ENCODE measurements at regions not wholly inside any gene's neighbourhood (a gene's known extent, or its start where the extent isn't known, plus 50 kb on each side); places are given as distances from the start of the nearest gene placed in this dataset.

- H3K27me3 ChIP-seq (ENCODE audit: control insufficient read depth, insufficient read depth, low read length) = no peaks in the 10 kb centered on the region
- DNase-seq = no peak
- H3K36me3 ChIP-seq (replicated peaks; ENCODE audit: control insufficient read depth, insufficient read depth, low read length) = no peaks in the 10 kb centered on the region
- no peak overlapping the region for H3K4me3 ChIP-seq (ENCODE audit: insufficient read depth, low read depth, low read length)
These were observed 957.1 kb downstream of the PCDH18 start for GRCh38 chr4:136575146-136575545.

DNA sequence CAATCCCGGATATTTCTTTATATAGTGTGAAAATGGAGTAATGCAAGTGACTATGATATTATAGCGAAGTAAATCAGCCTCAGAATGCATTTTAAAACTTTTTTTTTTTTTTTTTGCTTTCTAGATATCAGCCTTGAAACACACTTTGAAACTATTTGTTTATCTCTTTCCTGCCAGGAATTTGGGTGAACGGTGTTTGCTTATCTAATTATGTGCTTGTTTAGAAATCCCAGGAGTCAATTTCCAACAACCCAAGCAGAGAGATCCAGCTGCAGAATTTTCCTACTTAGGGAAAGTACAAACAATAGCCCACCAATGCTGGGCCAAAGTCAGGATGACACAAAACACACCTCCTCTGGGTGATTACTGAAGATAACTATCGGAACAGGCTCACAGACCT is 958.8 kb downstream of the PCDH18 start:
- no peak for DNase-seq
- Histone ChIP-seq H3K4me3 (ENCODE audit: insufficient read depth, low read depth, low read length) (no peak overlapping the region), H3K27me3 (ENCODE audit: control insufficient read depth, insufficient read depth, low read length) (no peaks in the 10 kb centered on the region), H3K36me3 (replicated peaks; ENCODE audit: control insufficient read depth, insufficient read depth, low read length) (no peaks in the 10 kb centered on the region)

- H3K36me3 ChIP-seq (replicated peaks; ENCODE audit: control insufficient read depth, insufficient read depth, low read length) = no peaks in the 10 kb centered on the region
- no peak overlapping the region for H3K4me3 ChIP-seq (ENCODE audit: insufficient read depth, low read depth, low read length)
- H3K27me3 ChIP-seq (ENCODE audit: control insufficient read depth, insufficient read depth, low read length) = no peaks in the 10 kb centered on the region
- DNase-seq = no peak
These were observed 961.0 kb downstream of the PCDH18 start for GRCh38 chr4:136571315-136571714.

DNA sequence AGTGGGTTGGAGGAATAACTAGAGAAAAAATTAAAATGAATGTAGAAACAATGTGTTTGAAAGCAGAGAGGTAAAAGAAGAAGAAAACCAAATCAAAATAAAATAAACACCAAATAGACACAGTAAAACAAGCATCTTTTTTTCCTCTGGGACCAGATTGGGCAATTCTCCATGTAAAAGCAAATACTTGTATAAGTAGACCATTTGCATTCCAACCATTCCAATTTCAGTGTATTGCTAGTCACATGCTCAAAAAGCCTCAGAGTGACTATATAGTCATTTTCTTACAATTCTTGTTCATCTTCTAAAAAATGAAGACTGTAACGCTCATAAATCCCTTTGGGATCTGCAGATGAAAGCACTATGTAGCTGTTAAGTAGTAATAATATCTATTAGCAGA is 969.5 kb downstream of the PCDH18 start:
- Histone ChIP-seq H3K27me3 (ENCODE audit: control insufficient read depth, insufficient read depth, low read length) (no peaks in the 10 kb centered on the region), H3K4me3 (ENCODE audit: insufficient read depth, low read depth, low read length) (no peak overlapping the region), H3K36me3 (replicated peaks; ENCODE audit: control insufficient read depth, insufficient read depth, low read length) (no peaks in the 10 kb centered on the region)
- no peak for DNase-seq

GRCh38 chr4:136558940-136559494 is 973.3 kb downstream of the PCDH18 start:
- Histone ChIP-seq H3K36me3 (replicated peaks; ENCODE audit: control insufficient read depth, insufficient read depth, low read length) (no peaks in the 10 kb centered on the region), H3K4me3 (ENCODE audit: insufficient read depth, low read depth, low read length) (no peak overlapping the region)

DNA sequence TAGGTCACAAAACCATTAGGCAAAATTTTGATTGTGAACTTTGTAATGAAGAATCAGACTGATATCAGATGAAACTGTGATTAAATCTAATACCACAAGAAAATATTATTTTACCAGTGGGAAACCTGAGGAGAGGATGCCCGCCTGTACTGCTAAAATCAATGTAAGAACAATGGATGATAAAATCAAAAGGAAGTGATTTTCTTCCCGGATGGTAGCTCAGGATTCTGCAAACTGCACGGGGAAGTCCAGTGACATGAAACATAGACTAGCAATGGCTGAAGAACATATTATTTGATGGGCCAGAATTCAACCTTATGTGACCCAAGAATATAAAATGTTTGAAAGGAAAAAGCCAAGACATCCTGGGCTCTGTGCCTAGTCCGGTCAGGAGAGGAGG is 974.9 kb downstream of the PCDH18 start:
- Histone ChIP-seq H3K36me3 (replicated peaks; ENCODE audit: control insufficient read depth, insufficient read depth, low read length) (no peaks in the 10 kb centered on the region), H3K4me3 (ENCODE audit: insufficient read depth, low read depth, low read length) (no peak overlapping the region), H3K27me3 (ENCODE audit: control insufficient read depth, insufficient read depth, low read length) (no peaks in the 10 kb centered on the region)
- DNase-seq = no peak

More at GRCh38 chr4:136558940-136559494, 973.3 kb downstream of the PCDH18 start:
- no peaks in the 10 kb centered on the region for H3K27me3 ChIP-seq (ENCODE audit: control insufficient read depth, insufficient read depth, low read length)
- no peak for DNase-seq

DNA sequence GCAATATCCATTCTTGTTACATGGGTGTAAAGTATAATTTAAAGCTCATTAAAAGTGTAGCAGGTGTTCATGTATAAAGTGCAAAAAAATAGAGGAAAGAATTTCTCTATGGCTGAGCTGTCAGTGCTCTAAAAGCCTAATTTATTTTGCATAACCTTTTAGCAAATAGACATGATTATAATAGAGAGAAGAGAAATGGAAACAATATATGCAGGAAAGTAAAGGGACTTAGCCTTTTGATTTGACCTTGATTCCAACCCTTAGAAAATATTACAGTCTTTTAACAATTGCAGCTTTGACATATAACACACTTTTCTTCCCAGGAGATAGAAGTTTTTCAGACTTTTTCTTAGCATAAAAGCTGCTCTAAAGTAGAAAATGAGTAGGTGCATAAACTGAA is 978.3 kb downstream of the PCDH18 start:
- no peak for DNase-seq
- Histone ChIP-seq H3K36me3 (replicated peaks; ENCODE audit: control insufficient read depth, insufficient read depth, low read length) (no peaks in the 10 kb centered on the region), H3K27me3 (ENCODE audit: control insufficient read depth, insufficient read depth, low read length) (no peaks in the 10 kb centered on the region), H3K4me3 (ENCODE audit: insufficient read depth, low read depth, low read length) (no peak overlapping the region)

DNA sequence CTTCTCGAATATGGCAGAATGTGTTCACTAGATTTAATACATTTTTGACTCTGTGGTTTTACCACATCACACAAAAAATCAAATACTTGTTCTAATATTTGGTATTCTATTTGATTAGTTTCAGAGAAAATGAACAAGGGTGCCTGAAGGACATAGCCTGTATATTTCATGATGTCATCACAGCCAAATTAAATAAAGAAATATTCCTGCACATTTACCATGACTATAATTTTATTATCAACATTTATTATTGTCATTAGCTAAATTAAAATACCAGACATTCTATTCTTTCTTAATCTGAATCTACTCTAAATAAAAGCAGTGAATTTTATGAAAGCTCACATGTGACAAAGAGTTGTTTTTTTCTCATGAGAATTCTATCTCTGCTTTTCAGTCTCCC is 980.5 kb downstream of the PCDH18 start:
- no peak overlapping the region for H3K4me3 ChIP-seq (ENCODE audit: insufficient read depth, low read depth, low read length)
- no peak for DNase-seq
- no peaks in the 10 kb centered on the region for H3K36me3 ChIP-seq (replicated peaks; ENCODE audit: control insufficient read depth, insufficient read depth, low read length)
- H3K27me3 ChIP-seq (ENCODE audit: control insufficient read depth, insufficient read depth, low read length) = peaks cover 2% of the 10 kb centered on the region; the same call in 1 of the 2 replicates

DNA sequence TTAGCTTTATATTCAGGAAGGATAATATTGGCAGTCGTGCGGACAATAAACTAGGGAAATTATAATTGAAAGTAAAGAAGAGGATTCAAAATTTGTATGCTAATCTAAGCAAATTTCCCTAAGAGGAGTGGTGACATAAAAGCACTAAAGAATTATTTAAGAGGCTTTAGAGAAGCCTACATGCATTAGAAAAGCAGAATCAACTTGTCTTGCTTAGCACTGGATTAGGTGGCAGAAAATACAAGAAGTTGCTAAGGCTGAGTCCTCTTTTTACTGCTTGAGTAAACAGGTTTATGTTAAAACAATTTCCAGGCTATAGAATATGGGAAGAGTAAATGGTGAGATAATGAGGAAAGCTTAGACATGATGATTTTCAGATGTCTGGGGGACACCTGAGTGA is 991.5 kb downstream of the PCDH18 start:
- Histone ChIP-seq H3K27me3 (ENCODE audit: control insufficient read depth, insufficient read depth, low read length) (peaks cover 6% of the 10 kb centered on the region; the same call in 1 of the 2 replicates), H3K4me3 (ENCODE audit: insufficient read depth, low read depth, low read length) (no peak overlapping the region), H3K36me3 (replicated peaks; ENCODE audit: control insufficient read depth, insufficient read depth, low read length) (no peaks in the 10 kb centered on the region)
- DNase-seq = no peak

- no peaks in the 10 kb centered on the region for H3K27me3 ChIP-seq (ENCODE audit: control insufficient read depth, insufficient read depth, low read length)
- DNase-seq = no peak
- no peaks in the 10 kb centered on the region for H3K36me3 ChIP-seq (replicated peaks; ENCODE audit: control insufficient read depth, insufficient read depth, low read length)
- H3K4me3 ChIP-seq (ENCODE audit: insufficient read depth, low read depth, low read length) = no peak overlapping the region
These were observed 1004.2 kb downstream of the PCDH18 start for GRCh38 chr4:136528131-136528530.

- H3K27me3 ChIP-seq (ENCODE audit: control insufficient read depth, insufficient read depth, low read length) = no peaks in the 10 kb centered on the region
- no peak overlapping the region for H3K4me3 ChIP-seq (ENCODE audit: insufficient read depth, low read depth, low read length)
- DNase-seq = no peak
These were observed 1005.8 kb downstream of the PCDH18 start for GRCh38 chr4:136526517-136526916.

GRCh38 chr4:136524039-136524438 is 1008.3 kb downstream of the PCDH18 start:
- no peak for DNase-seq
- H3K27me3 ChIP-seq (ENCODE audit: control insufficient read depth, insufficient read depth, low read length) = no peaks in the 10 kb centered on the region
- no peaks in the 10 kb centered on the region for H3K36me3 ChIP-seq (replicated peaks; ENCODE audit: control insufficient read depth, insufficient read depth, low read length)
- no peak overlapping the region for H3K4me3 ChIP-seq (ENCODE audit: insufficient read depth, low read depth, low read length)

More at GRCh38 chr4:136526517-136526916, 1005.8 kb downstream of the PCDH18 start:
- H3K36me3 ChIP-seq (replicated peaks; ENCODE audit: control insufficient read depth, insufficient read depth, low read length) = no peaks in the 10 kb centered on the region

GRCh38 chr4:136516371-136516770 is 1015.9 kb downstream of the PCDH18 start:
- no peak overlapping the region for H3K4me3 ChIP-seq (ENCODE audit: insufficient read depth, low read depth, low read length)
- DNase-seq = no peak
- H3K27me3 ChIP-seq (ENCODE audit: control insufficient read depth, insufficient read depth, low read length) = no peaks in the 10 kb centered on the region
- no peaks in the 10 kb centered on the region for H3K36me3 ChIP-seq (replicated peaks; ENCODE audit: control insufficient read depth, insufficient read depth, low read length)

GRCh38 chr4:136505020-136505419 is 1027.3 kb downstream of the PCDH18 start:
- Histone ChIP-seq H3K27me3 (ENCODE audit: control insufficient read depth, insufficient read depth, low read length) (no peaks in the 10 kb centered on the region), H3K36me3 (replicated peaks; ENCODE audit: control insufficient read depth, insufficient read depth, low read length) (no peaks in the 10 kb centered on the region), H3K4me3 (ENCODE audit: insufficient read depth, low read depth, low read length) (no peak overlapping the region)
- no peak for DNase-seq

GRCh38 chr4:136495851-136496250 is 1036.4 kb downstream of the PCDH18 start:
- Histone ChIP-seq H3K27me3 (ENCODE audit: control insufficient read depth, insufficient read depth, low read length) (no peaks in the 10 kb centered on the region), H3K36me3 (replicated peaks; ENCODE audit: control insufficient read depth, insufficient read depth, low read length) (no peaks in the 10 kb centered on the region), H3K4me3 (ENCODE audit: insufficient read depth, low read depth, low read length) (no peak overlapping the region)
- DNase-seq = no peak

- DNase-seq = no peak
- Histone ChIP-seq H3K27me3 (ENCODE audit: control insufficient read depth, insufficient read depth, low read length) (no peaks in the 10 kb centered on the region), H3K4me3 (ENCODE audit: insufficient read depth, low read depth, low read length) (no peak overlapping the region), H3K36me3 (replicated peaks; ENCODE audit: control insufficient read depth, insufficient read depth, low read length) (no peaks in the 10 kb centered on the region)
These were observed 1037.2 kb downstream of the PCDH18 start for GRCh38 chr4:136495076-136495475.

Data from H7 (cell line).